ENCODE measurements at regions not wholly inside any gene's neighbourhood (a gene's known extent, or its start where the extent isn't known, plus 50 kb on each side); places are given as distances from the start of the nearest gene placed in this dataset.

GRCh38 chr5:75862872-75863271, 145.6 kb upstream of the POC5 start:
- TF ChIP-seq GATA2 (IDR thresholded peaks at IDR 0.05; ENCODE audit: low read depth, low read length) (no peak), GATA3 (IDR thresholded peaks at IDR 0.05; ENCODE audit: low read depth, low read length) (no peak)
